HS-27A (cell line): ENCODE measurements at regions not wholly inside any gene's neighbourhood (a gene's known extent, or its start where the extent isn't known, plus 50 kb on each side); places are given as distances from the start of the nearest gene placed in this dataset.
"Not testable (repeated sequence)": the region's sequence is repeated elsewhere in the genome, so short reads cannot be mapped to it uniquely, and the experiment has no call there.

Experiments used
- DNase-seq: peaks from one replicate; pipeline ENCODE4 v3.0.0-alpha.2; 2012; ENCODE audit warnings: low read depth, missing footprints

DNA sequence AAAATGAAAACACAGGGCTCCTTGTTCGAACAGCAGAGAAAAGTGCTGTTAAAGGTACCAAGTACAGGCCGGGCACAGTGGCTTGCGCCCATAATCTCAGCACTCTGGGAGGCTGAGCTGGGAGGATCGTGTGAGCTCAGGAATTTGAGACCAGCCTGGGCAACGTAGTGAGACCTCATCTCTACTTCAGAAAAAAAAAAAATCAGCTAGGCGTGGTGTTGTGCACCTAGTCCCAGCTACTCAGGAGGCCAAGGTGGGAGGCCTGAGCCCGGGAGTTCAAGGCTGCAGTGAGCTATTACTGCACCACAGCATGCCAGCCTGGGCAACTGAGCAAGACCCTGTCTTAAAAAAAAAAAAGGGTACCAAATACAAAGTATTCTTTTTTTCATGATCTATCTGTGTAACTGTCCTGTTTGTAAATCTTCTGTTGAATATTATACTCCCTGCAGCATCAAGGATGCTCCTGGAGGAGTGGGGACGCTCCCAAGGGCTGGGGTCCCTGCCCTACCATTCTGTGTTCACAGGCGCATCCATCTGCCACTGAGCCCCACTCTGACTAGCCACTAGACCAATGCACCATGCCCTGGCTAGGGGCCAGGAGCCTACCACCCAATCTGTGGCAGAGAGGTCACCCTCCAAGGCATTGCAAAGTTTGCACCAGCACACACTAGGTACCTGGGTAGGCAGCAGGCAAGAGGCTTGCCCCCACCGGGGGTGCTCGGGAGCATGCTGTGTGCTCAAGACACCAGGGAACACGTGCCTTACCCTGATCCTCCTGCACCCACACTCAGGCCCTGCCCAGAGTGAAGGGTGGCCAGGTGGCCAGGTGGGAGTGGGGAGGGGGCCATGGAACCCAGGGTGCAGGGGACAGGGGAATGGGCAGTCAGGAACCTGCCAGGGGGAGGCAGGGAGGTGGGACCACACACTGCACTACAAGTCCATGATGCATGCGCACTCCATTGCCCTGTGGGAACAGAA, 67.3 kb upstream of the KMT2C start:
- no peak for DNase-seq

DNA sequence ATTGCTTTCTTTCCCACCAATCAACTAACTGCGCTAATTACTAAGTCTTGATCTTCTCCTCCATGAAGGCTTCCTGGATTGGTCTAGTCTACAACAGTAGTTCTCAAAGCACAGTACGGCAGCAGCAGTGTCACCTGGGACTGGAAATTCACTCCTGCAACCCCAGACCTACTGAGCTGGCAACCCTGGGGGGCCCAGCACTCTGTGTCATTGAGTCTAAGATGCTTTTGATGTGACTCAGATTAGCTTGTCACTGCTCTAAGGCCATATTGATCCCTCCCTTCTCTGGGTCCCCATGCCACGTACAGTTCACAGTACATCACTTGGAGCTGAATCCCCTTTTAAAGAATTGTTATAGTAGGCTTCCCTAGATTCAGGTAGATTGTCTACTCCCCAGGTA, 65.7 kb upstream of the KMT2C start:
- no peak for DNase-seq

DNA sequence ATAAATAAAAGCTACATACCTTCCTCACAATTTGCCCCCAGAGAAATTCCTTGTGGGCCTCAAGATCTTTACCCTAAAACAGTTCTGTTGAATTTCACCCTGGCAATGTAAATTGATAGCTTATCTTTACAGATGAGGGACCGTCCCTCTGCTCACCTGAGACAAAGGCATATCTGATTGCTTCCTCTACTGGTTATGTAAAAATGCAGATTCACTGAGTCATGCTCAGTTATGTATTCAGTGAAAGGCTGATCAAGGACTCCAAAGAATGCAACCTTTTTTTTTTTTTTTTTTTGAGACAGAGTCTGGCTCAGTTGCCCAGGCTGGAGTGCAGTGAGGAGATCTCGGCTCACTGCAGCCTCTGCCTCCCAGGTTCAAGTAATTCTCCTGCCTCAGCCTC, 64.2 kb upstream of the KMT2C start:
- not testable (repeated sequence) for DNase-seq

DNA sequence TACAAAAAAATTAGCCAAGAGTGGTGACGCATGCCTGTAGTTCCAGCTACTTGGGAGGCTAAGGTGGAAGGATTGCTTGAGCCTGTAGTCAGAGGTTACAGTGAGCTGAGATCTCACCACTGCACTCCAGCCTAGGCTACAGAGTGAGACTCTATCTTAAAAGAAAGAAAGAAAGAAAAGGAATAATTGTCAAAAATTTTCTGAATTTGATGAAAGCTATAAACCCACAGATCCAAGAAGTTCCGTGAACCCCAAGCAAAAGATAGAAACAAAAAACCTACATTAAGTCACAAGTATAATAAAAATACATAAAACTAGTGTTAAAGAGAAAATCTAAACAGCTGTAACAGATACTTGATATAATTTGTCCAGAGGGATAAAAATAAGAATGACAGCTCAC, 60.1 kb upstream of the KMT2C start:
- DNase-seq, result no peak

DNA sequence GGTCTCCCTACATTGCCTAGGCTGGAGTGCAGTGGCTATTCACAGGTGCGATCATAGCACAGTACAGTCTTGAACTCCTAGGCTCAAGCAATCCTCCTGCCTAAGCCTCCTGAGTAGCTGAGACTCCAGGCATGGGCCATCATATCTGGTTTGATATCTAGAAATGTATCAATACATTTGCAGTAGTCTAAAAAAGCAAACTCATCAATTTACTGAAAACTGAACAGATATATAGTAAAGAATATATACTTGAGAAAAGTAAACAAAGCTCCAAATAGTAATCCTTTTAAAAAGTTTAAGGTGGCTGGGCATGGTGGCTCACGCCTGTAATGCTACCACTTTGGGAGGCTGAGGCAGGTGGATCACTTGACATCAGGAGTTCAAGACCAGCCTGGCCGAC, 57.1 kb upstream of the KMT2C start:
- no peak for DNase-seq

DNA sequence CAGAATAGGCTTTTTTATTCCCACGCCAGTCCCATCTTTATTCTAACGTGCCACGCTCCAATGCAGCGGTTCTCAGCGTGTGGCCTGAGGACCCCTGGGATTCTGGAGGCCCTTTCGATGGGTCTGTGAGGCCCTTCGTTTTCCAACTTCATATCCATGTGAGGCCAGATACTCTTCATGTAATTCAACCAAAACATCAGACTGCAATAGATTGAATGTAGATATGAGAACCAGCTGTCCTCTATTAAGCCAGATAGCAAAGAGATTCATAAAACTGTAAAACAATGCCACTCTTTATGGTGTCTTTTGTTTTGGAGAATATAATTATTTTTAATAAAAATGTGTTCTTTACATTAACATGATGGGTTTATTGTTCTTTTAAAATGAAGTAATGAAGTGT, 53.2 kb upstream of the KMT2C start:
- no peak for DNase-seq

DNA sequence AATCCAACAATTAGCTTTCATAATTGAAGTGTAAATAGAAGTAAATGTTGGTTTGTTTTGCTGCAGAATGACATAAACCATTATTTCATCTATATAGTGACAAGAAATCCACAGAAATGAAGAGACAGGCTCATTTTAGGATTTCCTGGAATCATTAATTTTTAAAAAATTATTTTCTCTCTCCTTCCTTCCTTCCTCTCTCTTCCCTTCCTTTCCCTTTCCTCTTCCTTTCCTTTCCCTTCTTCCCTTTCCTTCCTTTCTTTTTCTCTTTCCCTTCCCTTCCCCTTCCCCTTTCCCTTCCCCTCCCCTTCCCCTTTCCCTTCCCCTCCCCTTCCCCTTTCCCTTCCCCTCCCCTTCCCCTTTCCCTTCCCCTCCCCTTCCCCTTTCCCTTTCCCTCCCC, 51.2 kb upstream of the KMT2C start:
- no peak for DNase-seq

DNA sequence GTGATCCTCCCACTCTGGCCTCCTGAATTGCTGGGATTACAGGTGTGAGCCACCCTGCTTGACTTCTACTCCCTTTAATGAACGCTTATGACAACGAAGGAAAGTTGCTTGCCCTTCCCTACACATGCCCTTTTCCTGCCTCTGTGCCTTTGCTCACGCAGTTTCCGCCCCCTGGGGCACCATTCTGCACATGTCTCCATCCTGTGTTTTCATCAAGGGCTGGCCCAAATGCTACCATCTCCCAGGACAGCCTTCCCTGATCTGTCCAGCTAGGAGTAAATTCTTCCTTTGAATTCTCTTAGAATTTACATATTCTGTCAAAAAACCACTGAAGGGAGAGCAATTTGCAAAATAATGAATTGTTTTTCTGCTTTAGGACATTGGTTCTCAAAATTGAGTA, 50.0 kb upstream of the KMT2C start:
- no peak for DNase-seq
